Uterus (tissue), 3 donors: ENCODE measurements at regions not wholly inside any gene's neighbourhood (a gene's known extent, or its start where the extent isn't known, plus 50 kb on each side); places are given as distances from the start of the nearest gene placed in this dataset.

Experiments
- DNase-seq, 2 donors: peaks; one replicate each; pipeline ENCODE4 v3.0.0-alpha.2; 2019 to 2020
- H3K27ac ChIP-seq, 2 donors: fragments of 200-600 bp; sonication (generic); 1 replicate in 1 of 2; 2 replicates in 1 of 2; pipeline ENCODE4 v1.5.1; 2016 to 2018
- H3K27me3 ChIP-seq, 2 donors: fragments of 200-600 bp; sonication (generic); one replicate each; pipeline ENCODE4 v1.5.1; 2018 to 2019; ENCODE audit warnings: control low read depth in 1 of 2
- H3K36me3 ChIP-seq, 2 donors: fragments of 200-600 bp; sonication (generic); one replicate each; pipeline ENCODE4 v1.5.1; 2019; ENCODE audit warnings: control low read depth in 1 of 2
- H3K4me1 ChIP-seq, 2 donors: fragments of 200-600 bp; sonication (generic); one replicate each; pipeline ENCODE4 v1.5.1; 2018 to 2019; ENCODE audit warnings: control low read depth in 1 of 2
- H3K4me3 ChIP-seq, 2 donors: fragments of 200-600 bp; sonication (generic); 1 replicate in 1 of 2; 2 replicates in 1 of 2; pipeline ENCODE4 v1.5.1; 2018 to 2019; ENCODE audit warnings: mild to moderate bottlenecking in 1 of 2
- H3K9me3 ChIP-seq, 2 donors: fragments of 200-600 bp; sonication (generic); one replicate each; pipeline ENCODE4 v1.5.1; 2019; ENCODE audit warnings: control low read depth in 1 of 2
- CTCF ChIP-seq, 4 experiments: fragments of 200-600 bp in 2 of 4; fragments of 450-650 bp in 2 of 4; sonication (generic) in 2 of 4; IDR thresholded peaks; one replicate each; pipeline ENCODE4 v1.5.1; 2016 to 2019; ENCODE audit warnings: antibody characterized with exemption in 4 of 4, mild to moderate bottlenecking in 2 of 4, moderate library complexity in 1 of 4
- POLR2A ChIP-seq, 2 donors: fragments of 450-650 bp; IDR thresholded peaks; one replicate each; pipeline ENCODE4 v1.6.1; 2016; ENCODE audit warnings: antibody characterized with exemption in 2 of 2, mild to moderate bottlenecking in 1 of 2, moderate library complexity in 1 of 2
- intact Hi-C: fragments of 100-400 bp; cut with DNase I; formaldehyde crosslinking; loops from one replicate; pipeline ENCODE4 v1.15.1; 2023; ENCODE audit warnings: low total_unique reads
- donor health status: DM: yes; HTN: yes; CAD: no.

DNA sequence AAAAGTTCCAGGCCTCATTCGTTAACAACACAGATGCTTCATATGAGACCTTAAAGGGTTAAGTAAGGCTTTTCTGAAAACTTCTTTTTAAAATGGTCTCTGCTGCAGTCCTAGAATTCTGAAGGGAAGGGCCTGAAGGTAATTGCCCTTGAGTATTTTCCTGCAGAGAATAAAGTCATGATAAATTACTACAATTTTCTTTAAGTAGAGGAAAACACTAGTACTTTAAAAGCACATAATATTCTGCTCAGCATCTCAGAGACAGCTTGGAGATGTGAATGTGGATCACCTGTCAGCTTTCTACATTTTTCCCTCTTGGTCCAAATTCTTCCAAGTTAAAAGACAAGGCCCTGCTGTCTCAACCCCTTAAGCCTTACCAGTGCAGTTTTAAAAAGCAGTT lies 419.5 kb downstream of the MFSD1 start:
- H3K27ac ChIP-seq: no peak overlapping the region
- no peaks in the 10 kb centered on the region for H3K36me3 ChIP-seq
- H3K27me3 ChIP-seq: no peaks in the 10 kb centered on the region
- H3K4me1 ChIP-seq: no peaks in the 10 kb centered on the region
- no peak for TF ChIP-seq CTCF (IDR thresholded peaks at IDR 0.05)
- TF ChIP-seq POLR2A (IDR thresholded peaks at IDR 0.05): no peak
- H3K4me3 ChIP-seq: no peak overlapping the region
- no peak for DNase-seq
- H3K9me3 ChIP-seq: no peaks in the 10 kb centered on the region
- intact Hi-C loops: no loop called here

DNA sequence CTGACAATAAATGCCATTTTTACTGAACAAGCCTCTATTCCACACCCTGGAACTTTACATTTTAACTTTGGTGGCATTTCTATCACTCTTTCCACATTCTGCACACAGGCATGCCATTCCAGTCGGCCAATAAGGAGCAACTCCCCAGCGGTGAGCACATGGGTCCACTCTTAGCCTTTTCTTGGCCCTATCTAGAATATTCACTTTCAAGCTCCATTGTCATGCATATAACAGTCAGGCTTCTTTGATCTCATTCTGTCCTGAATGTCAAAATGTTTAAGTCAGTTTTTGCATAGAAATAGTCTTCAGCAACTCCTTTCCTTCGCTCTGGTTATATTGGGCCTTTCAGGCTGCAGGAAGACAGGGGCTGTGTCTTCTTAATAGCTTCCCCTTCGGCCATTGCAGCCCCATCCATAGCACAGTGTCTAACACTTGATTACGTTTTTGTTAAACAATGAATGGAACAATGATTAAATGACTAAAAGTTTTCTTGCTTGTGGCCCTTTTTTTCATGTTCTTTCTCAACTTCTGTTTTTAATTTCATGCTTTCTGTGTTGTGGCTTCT lies 427.3 kb downstream of the MFSD1 start:
- Histone ChIP-seq H3K27me3 (no peaks in the 10 kb centered on the region), H3K27ac (no peak overlapping the region), H3K36me3 (no peaks in the 10 kb centered on the region), H3K4me1 (no peaks in the 10 kb centered on the region), H3K9me3 (no peaks in the 10 kb centered on the region), H3K4me3 (no peak overlapping the region)
- TF ChIP-seq CTCF (IDR thresholded peaks at IDR 0.05) (no peak), POLR2A (IDR thresholded peaks at IDR 0.05) (no peak)
- intact Hi-C loops: no loop called here
- no peak for DNase-seq

GRCh38 chr3:159232966-159233365 lies 431.1 kb downstream of the MFSD1 start:
- no peaks in the 10 kb centered on the region for H3K36me3 ChIP-seq
- DNase-seq: no peak
- intact Hi-C loops: no loop called here
- H3K27ac ChIP-seq: no peak overlapping the region
- no peaks in the 10 kb centered on the region for H3K4me1 ChIP-seq
- TF ChIP-seq CTCF (IDR thresholded peaks at IDR 0.05) (no peak), POLR2A (IDR thresholded peaks at IDR 0.05) (no peak)
- no peaks in the 10 kb centered on the region for H3K27me3 ChIP-seq
- H3K4me3 ChIP-seq: no peak overlapping the region
- H3K9me3 ChIP-seq: no peaks in the 10 kb centered on the region

GRCh38 chr3:159233734-159234133 lies 431.9 kb downstream of the MFSD1 start:
- intact Hi-C loops: no loop called here
- Histone ChIP-seq H3K4me1 (no peaks in the 10 kb centered on the region), H3K27me3 (no peaks in the 10 kb centered on the region), H3K36me3 (no peaks in the 10 kb centered on the region), H3K4me3 (no peak overlapping the region), H3K27ac (no peak overlapping the region), H3K9me3 (no peaks in the 10 kb centered on the region)
- no peak for DNase-seq
- TF ChIP-seq CTCF (IDR thresholded peaks at IDR 0.05) (no peak), POLR2A (IDR thresholded peaks at IDR 0.05) (no peak)

- Histone ChIP-seq H3K27ac (no peak overlapping the region), H3K4me3 (no peak overlapping the region), H3K9me3 (no peaks in the 10 kb centered on the region), H3K36me3 (no peaks in the 10 kb centered on the region), H3K27me3 (no peaks in the 10 kb centered on the region), H3K4me1 (no peaks in the 10 kb centered on the region)
- no peak for TF ChIP-seq CTCF (IDR thresholded peaks at IDR 0.05)
- no peak for TF ChIP-seq POLR2A (IDR thresholded peaks at IDR 0.05)
- intact Hi-C loops: no loop called here
- DNase-seq: no peak
Measured at GRCh38 chr3:159234306-159234705, 432.5 kb downstream of the MFSD1 start.
